GM13976 (cell line): ENCODE measurements at regions not wholly inside any gene's neighbourhood (a gene's known extent, or its start where the extent isn't known, plus 50 kb on each side); places are given as distances from the start of the nearest gene placed in this dataset.
"Not testable (repeated sequence)": the region's sequence is repeated elsewhere in the genome, so short reads cannot be mapped to it uniquely, and the experiment has no call there.

Experiments used
- DNase-seq: peaks from one replicate; pipeline ENCODE4 v3.0.0; 2012; ENCODE audit warnings: low spot score
- in situ Hi-C: fragments of 300-500 bp; cut with MboI; formaldehyde crosslinking; loops from one replicate; pipeline ENCODE4 v1.12.0; 2022; ENCODE audit warnings: low sequenced_read_pairs, mixed read lengths, inconsistent platforms; ENCODE audit not compliant: unreplicated experiment
- TF ChIP-seq, protein P1 (sequence below): IDR thresholded peaks from 2 replicates; pipeline ENCODE4 v1.5.1; 2012; ENCODE audit warnings: borderline replicate concordance, mild to moderate bottlenecking; ENCODE audit not compliant: insufficient read depth; ENCODE audit errors: extremely low read depth, missing control alignments, control extremely low read depth

DNA sequence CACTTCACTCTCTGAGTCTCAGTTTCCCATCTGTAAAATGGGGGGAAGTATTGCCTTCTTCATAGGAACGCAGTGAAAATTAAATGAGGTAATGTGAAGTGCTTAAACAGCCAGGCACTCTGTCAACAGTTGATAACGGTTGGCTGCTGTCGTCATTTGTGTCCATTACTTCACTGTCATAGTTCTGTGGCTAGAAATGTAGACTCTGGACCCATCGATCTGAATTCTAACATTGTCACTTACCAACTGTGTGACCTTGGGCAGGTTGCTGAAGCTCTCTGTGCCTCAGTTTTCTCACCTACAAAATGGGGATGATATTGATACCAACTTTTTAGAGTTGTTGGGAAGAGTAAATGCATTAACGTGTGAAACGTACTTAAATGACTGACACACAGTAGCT, 152.6 kb downstream of the PTPRU start:
- TF ChIP-seq, protein P1, sequence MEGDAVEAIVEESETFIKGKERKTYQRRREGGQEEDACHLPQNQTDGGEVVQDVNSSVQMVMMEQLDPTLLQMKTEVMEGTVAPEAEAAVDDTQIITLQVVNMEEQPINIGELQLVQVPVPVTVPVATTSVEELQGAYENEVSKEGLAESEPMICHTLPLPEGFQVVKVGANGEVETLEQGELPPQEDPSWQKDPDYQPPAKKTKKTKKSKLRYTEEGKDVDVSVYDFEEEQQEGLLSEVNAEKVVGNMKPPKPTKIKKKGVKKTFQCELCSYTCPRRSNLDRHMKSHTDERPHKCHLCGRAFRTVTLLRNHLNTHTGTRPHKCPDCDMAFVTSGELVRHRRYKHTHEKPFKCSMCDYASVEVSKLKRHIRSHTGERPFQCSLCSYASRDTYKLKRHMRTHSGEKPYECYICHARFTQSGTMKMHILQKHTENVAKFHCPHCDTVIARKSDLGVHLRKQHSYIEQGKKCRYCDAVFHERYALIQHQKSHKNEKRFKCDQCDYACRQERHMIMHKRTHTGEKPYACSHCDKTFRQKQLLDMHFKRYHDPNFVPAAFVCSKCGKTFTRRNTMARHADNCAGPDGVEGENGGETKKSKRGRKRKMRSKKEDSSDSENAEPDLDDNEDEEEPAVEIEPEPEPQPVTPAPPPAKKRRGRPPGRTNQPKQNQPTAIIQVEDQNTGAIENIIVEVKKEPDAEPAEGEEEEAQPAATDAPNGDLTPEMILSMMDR: no peak
- in situ Hi-C loops: no loop called here
- DNase-seq: no peak

DNA sequence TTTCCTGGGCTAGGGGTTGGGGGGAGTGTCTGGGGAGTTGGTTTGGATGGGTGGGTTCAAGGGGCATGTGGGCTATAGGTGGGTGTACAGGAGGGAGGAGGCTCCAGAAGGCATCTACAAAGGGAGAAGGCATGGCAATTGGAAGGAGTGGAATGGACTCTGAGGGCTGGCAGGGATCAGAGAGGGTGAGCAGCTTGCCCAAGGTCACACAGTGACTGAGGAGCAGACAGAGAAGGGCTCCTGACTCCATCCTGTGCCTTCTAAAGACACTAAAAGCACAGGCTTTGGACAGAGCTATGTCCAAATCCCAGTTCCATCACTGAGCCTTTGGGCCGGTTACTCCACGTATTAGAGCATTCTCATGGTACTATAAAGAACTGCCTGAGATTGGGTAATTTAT, 151.8 kb downstream of the PTPRU start:
- in situ Hi-C loops: no loop called here
- TF ChIP-seq, protein P1: no peak
- DNase-seq: no peak

DNA sequence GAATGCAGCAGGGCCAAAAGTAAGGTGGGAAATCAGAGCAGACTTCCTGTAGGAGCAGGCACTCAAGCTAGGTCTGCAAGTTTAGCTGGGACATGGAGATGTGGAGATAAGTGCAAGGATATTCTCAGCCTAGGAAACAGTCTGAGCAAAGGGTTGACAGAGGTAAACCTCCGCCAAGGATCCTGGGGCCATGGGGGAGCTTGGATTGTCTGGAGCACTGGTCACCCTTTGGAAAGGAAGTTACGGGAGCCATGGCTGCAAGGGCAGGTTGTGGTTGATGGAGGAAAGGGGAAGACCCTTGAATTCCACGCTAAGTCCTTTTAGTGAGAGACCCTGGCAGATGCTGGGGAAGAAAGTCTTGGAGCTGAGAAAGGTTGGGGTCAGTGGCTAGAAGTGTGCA, 150.9 kb downstream of the PTPRU start:
- DNase-seq: no peak
- in situ Hi-C loops: no loop called here
- TF ChIP-seq, protein P1: no peak

DNA sequence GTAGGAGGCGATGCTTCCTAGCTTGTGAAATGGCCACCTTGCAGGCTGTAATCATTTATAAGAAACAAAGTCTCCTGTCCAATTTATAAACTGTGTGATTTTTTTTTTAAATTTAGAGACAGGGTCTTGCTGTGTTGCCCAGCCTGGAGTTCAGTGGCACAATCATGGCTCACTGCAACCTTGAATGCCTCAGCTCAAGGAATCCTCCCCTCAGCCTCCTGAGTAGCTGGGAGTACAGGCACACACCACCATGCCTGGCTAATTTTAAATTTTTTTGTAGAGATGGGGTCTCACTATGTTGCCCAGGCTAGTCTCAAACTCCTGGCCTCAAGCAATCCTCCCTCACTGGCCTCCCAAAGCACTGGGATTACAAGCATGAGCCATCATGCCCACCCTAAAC, 150.1 kb downstream of the PTPRU start:
- in situ Hi-C loops, DNase-seq: not testable (repeated sequence)

DNA sequence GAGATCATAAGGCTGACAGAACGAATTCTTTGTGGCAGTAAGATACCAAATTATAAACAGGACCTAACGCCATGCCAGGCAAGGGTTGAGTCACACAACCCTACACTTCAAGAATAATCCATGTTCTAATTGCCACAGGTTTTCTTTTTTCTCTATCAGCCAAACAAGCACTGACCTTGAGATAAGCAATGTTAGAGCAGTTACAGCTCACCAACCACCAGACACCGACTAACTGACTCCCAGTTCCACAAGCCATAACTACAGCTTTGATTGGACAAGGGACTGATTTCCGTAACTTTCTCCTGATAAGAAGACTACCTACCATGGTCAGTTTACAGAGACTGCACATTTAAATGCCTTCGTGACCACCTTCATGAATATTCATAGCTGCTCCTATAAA, 149.6 kb downstream of the PTPRU start:
- in situ Hi-C loops: no loop called here

DNA sequence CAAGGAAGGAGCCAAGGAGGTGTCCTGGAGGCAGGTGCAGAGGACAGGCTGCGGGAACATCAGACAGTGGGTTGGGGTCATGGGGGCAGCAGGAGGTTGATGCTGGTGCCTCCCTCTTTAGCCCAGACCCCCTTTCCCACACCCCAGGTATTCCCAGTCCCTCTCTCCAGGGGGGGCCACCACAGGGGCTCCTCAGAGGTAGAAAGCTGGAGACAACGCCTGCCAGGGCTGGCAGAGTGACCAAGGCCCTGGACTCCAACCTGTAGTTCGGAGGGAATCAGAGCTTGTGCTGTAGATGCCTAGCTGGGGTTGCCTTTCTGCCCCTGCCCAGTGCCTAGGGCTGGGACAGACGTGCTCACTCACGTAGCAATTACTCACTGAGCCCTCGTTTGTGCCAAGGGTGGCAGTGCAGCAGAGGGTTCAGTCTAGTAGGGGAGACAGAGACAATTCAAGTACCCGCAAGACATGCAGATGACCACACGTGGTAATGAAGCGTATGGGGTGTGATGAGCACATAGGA, 148.2 kb downstream of the PTPRU start:
- in situ Hi-C loops: no loop called here
- TF ChIP-seq, protein P1: no peak
- DNase-seq: no peak

More for the DNA sequence above, 149.6 kb downstream of the PTPRU start:
- TF ChIP-seq, protein P1: no peak
- DNase-seq: no peak

DNA sequence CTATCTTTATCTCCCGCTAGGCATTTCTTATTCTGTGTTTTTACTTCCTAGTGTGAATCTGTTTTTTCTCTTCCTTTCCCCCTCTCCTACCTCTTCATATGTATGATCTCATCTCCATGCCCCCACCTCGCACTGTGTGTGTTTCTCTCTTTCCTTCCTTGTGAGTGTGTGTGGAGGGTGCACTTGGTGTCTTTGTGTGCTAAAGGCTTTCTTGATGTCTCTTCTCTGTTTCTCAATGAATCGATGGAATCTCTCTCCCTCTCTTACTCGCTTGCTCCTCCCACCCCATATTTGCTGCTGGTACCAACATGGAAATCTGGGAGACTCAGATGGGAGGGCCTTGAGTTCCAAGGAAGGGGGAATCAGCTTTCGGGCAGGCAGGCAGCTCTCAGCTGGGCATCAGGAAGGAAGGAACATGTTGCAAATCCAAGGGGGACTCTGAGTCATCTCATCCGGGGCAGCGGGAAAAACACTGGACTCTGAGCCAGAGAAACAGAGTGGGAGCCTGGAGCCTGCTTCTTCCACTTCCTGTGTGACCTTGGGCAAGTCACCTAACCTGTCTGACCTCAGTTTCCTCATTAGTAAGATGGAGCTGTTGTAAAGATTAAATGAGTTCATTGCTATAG, 147.5 kb downstream of the PTPRU start:
- DNase-seq: no peak
- in situ Hi-C loops: no loop called here
- TF ChIP-seq, protein P1: no peak
